DND-41 (cell line): ENCODE measurements at regions not wholly inside any gene's neighbourhood (a gene's known extent, or its start where the extent isn't known, plus 50 kb on each side); places are given as distances from the start of the nearest gene placed in this dataset.

Experiments
- CTCF ChIP-seq: IDR thresholded peaks from 2 replicates; pipeline ENCODE4 v1.5.1; 2012; ENCODE audit warnings: borderline replicate concordance, low read length, moderate library complexity, mild to moderate bottlenecking; ENCODE audit not compliant: poor library complexity, severe bottlenecking; ENCODE audit errors: extremely low read depth
- EZH2 ChIP-seq: IDR thresholded peaks from 3 replicates; pipeline ENCODE4 v1.6.1; 2012; ENCODE audit warnings: borderline replicate concordance, low read depth, mild to moderate bottlenecking, moderate library complexity, low read length, inconsistent platforms; ENCODE audit not compliant: severe bottlenecking

- TF ChIP-seq CTCF (no peak), EZH2 (no peak)
Observed at GRCh38 chr3:72082186-72082715, 297.3 kb upstream of the PROK2 start.
